ENCODE measurements at regions not wholly inside any gene's neighbourhood (a gene's known extent, or its start where the extent isn't known, plus 50 kb on each side); places are given as distances from the start of the nearest gene placed in this dataset.

- Histone ChIP-seq H3K4me2 (ENCODE audit: extremely low read depth, insufficient read depth, low read length) (no peak overlapping the region), H3K79me2 (ENCODE audit: control insufficient read depth, insufficient read depth, low read length) (no peaks in the 10 kb centered on the region), H2AFZ (ENCODE audit: low read length) (no peak overlapping the region), H3K27ac (ENCODE audit: insufficient read depth, low read length) (no peak overlapping the region), H3K27me3 (ENCODE audit: control insufficient read depth, insufficient read depth, low read length) (no peaks in the 10 kb centered on the region), H4K20me1 (ENCODE audit: control insufficient read depth, extremely low read depth, insufficient read depth, low read length) (no peaks in the 10 kb centered on the region), H3K9ac (ENCODE audit: insufficient read depth, low read length) (no peak overlapping the region), H3K36me3 (ENCODE audit: control insufficient read depth, insufficient read depth, low read length) (no peaks in the 10 kb centered on the region), H3K9me3 (ENCODE audit: control insufficient read depth, insufficient read depth, low read depth, low read length) (no peaks in the 10 kb centered on the region), H3K4me3 (replicated peaks in 1 of 4; ENCODE audit: control extremely low read depth in 1 of 4, insufficient read depth in 1 of 4, low read depth in 3 of 4, low read length in 4 of 4) (no peak overlapping the region), H3K4me1 (ENCODE audit: control insufficient read depth, extremely low read depth, insufficient read depth, low read length) (no peaks in the 10 kb centered on the region)
- TF ChIP-seq CTCF (conservative IDR thresholded peaks at IDR 0.05 in 1 of 2, IDR thresholded peaks at IDR 0.05 in 1 of 2; ENCODE audit: low read depth in 1 of 2, low read length in 2 of 2) (no peak), EZH2 (IDR thresholded peaks at IDR 0.05; ENCODE audit: low read length, missing control alignments) (no peak)
- DNase-seq (ENCODE audit: low read depth in 2 of 2): no peak
Measured at GRCh38 chr1:221154932-221155331, 275.7 kb downstream of the HLX start.

GRCh38 chr1:221157026-221157761 lies 278.0 kb downstream of the HLX start:
- Histone ChIP-seq H4K20me1 (ENCODE audit: control insufficient read depth, extremely low read depth, insufficient read depth, low read length) (no peaks in the 10 kb centered on the region), H3K4me1 (ENCODE audit: control insufficient read depth, extremely low read depth, insufficient read depth, low read length) (no peaks in the 10 kb centered on the region), H3K9ac (ENCODE audit: insufficient read depth, low read length) (no peak overlapping the region), H3K9me3 (ENCODE audit: control insufficient read depth, insufficient read depth, low read depth, low read length) (no peaks in the 10 kb centered on the region), H3K4me2 (ENCODE audit: extremely low read depth, insufficient read depth, low read length) (no peak overlapping the region), H3K27ac (ENCODE audit: insufficient read depth, low read length) (no peak overlapping the region), H3K79me2 (ENCODE audit: control insufficient read depth, insufficient read depth, low read length) (no peaks in the 10 kb centered on the region), H2AFZ (ENCODE audit: low read length) (no peak overlapping the region), H3K27me3 (ENCODE audit: control insufficient read depth, insufficient read depth, low read length) (no peaks in the 10 kb centered on the region), H3K4me3 (replicated peaks in 1 of 4; ENCODE audit: control extremely low read depth in 1 of 4, insufficient read depth in 1 of 4, low read depth in 3 of 4, low read length in 4 of 4) (no peak overlapping the region), H3K36me3 (ENCODE audit: control insufficient read depth, insufficient read depth, low read length) (no peaks in the 10 kb centered on the region)
- TF ChIP-seq EZH2 (IDR thresholded peaks at IDR 0.05; ENCODE audit: low read length, missing control alignments) (no peak), CTCF (conservative IDR thresholded peaks at IDR 0.05 in 1 of 2, IDR thresholded peaks at IDR 0.05 in 1 of 2; ENCODE audit: low read depth in 1 of 2, low read length in 2 of 2) (no peak)
- no peak for DNase-seq (ENCODE audit: low read depth in 2 of 2)

GRCh38 chr1:221159608-221160007 lies 280.4 kb downstream of the HLX start:
- no peak overlapping the region for H3K4me2 ChIP-seq (ENCODE audit: extremely low read depth, insufficient read depth, low read length)
- no peaks in the 10 kb centered on the region for H3K9me3 ChIP-seq (ENCODE audit: control insufficient read depth, insufficient read depth, low read depth, low read length)
- H3K9ac ChIP-seq (ENCODE audit: insufficient read depth, low read length): no peak overlapping the region
- H3K4me1 ChIP-seq (ENCODE audit: control insufficient read depth, extremely low read depth, insufficient read depth, low read length): no peaks in the 10 kb centered on the region
- TF ChIP-seq CTCF (conservative IDR thresholded peaks at IDR 0.05 in 1 of 2, IDR thresholded peaks at IDR 0.05 in 1 of 2; ENCODE audit: low read depth in 1 of 2, low read length in 2 of 2) (no peak), EZH2 (IDR thresholded peaks at IDR 0.05; ENCODE audit: low read length, missing control alignments) (no peak)
- H4K20me1 ChIP-seq (ENCODE audit: control insufficient read depth, extremely low read depth, insufficient read depth, low read length): no peaks in the 10 kb centered on the region
- no peak for DNase-seq (ENCODE audit: low read depth in 2 of 2)
- no peaks in the 10 kb centered on the region for H3K27me3 ChIP-seq (ENCODE audit: control insufficient read depth, insufficient read depth, low read length)
- H3K36me3 ChIP-seq (ENCODE audit: control insufficient read depth, insufficient read depth, low read length): no peaks in the 10 kb centered on the region
- no peak overlapping the region for H3K4me3 ChIP-seq (replicated peaks in 1 of 4; ENCODE audit: control extremely low read depth in 1 of 4, insufficient read depth in 1 of 4, low read depth in 3 of 4, low read length in 4 of 4)
- H2AFZ ChIP-seq (ENCODE audit: low read length): no peak overlapping the region
- H3K27ac ChIP-seq (ENCODE audit: insufficient read depth, low read length): no peak overlapping the region
- no peaks in the 10 kb centered on the region for H3K79me2 ChIP-seq (ENCODE audit: control insufficient read depth, insufficient read depth, low read length)
